Dermis blood vessel endothelial cell (primary cell): ENCODE measurements at regions not wholly inside any gene's neighbourhood (a gene's known extent, or its start where the extent isn't known, plus 50 kb on each side); places are given as distances from the start of the nearest gene placed in this dataset.

ENCODE experiments used
- DNase-seq: peaks from one replicate; pipeline ENCODE4 v3.0.0; 2010

GRCh38 chr20:9981829-9982228 lies 53.0 kb upstream of the ANKEF1 start:
- DNase-seq = peak; percentile 15

GRCh38 chr20:9978397-9979004 lies 56.3 kb upstream of the ANKEF1 start:
- peak; percentile 93 for DNase-seq

- DNase-seq = no peak
Measured at GRCh38 chr20:9977629-9978028, 57.2 kb upstream of the ANKEF1 start.

- DNase-seq = no peak
Measured at GRCh38 chr20:9974324-9974723, 60.5 kb upstream of the ANKEF1 start.

GRCh38 chr20:9971746-9972145 lies 63.0 kb upstream of the ANKEF1 start:
- no peak for DNase-seq

GRCh38 chr20:9969626-9970025 lies 65.2 kb upstream of the ANKEF1 start:
- no peak for DNase-seq

- no peak for DNase-seq
Measured at GRCh38 chr20:9968015-9968414, 66.8 kb upstream of the ANKEF1 start.

- DNase-seq = no peak
Measured at GRCh38 chr20:9966966-9967365, 67.8 kb upstream of the ANKEF1 start.

- DNase-seq = no peak
Measured at GRCh38 chr20:9963029-9963428, 71.8 kb upstream of the ANKEF1 start.

GRCh38 chr20:9958693-9959092 lies 76.1 kb upstream of the ANKEF1 start:
- no peak for DNase-seq

GRCh38 chr20:9955646-9956045 lies 79.1 kb upstream of the ANKEF1 start:
- DNase-seq = no peak

- DNase-seq = peak; percentile 15
Measured at GRCh38 chr20:9949563-9949962, 85.2 kb upstream of the ANKEF1 start.

GRCh38 chr20:9945408-9945807 lies 89.4 kb upstream of the ANKEF1 start:
- DNase-seq = no peak

- no peak for DNase-seq
Measured at GRCh38 chr20:9942736-9943135, 92.1 kb upstream of the ANKEF1 start.

GRCh38 chr20:9940329-9940728 lies 94.5 kb upstream of the ANKEF1 start:
- no peak for DNase-seq

GRCh38 chr20:9939231-9939630 lies 95.6 kb upstream of the ANKEF1 start:
- no peak for DNase-seq

- DNase-seq = no peak
Measured at GRCh38 chr20:9935285-9935684, 96.4 kb upstream of the PAK5 start.

GRCh38 chr20:9930142-9930541 lies 91.3 kb upstream of the PAK5 start:
- DNase-seq = no peak

- no peak for DNase-seq
Measured at GRCh38 chr20:9928955-9929354, 90.1 kb upstream of the PAK5 start.

GRCh38 chr20:9928281-9928737 lies 89.4 kb upstream of the PAK5 start:
- no peak for DNase-seq

GRCh38 chr20:9927224-9927623 lies 88.3 kb upstream of the PAK5 start:
- DNase-seq = no peak

- no peak for DNase-seq
Measured at GRCh38 chr20:9926476-9926875, 87.6 kb upstream of the PAK5 start.

- no peak for DNase-seq
Measured at GRCh38 chr20:9926007-9926406, 87.1 kb upstream of the PAK5 start.

- no peak for DNase-seq
Measured at GRCh38 chr20:9923648-9924047, 84.8 kb upstream of the PAK5 start.

GRCh38 chr20:9920866-9921265 lies 82.0 kb upstream of the PAK5 start:
- DNase-seq = no peak
